ENCODE measurements at regions not wholly inside any gene's neighbourhood (a gene's known extent, or its start where the extent isn't known, plus 50 kb on each side); places are given as distances from the start of the nearest gene placed in this dataset.

DNA sequence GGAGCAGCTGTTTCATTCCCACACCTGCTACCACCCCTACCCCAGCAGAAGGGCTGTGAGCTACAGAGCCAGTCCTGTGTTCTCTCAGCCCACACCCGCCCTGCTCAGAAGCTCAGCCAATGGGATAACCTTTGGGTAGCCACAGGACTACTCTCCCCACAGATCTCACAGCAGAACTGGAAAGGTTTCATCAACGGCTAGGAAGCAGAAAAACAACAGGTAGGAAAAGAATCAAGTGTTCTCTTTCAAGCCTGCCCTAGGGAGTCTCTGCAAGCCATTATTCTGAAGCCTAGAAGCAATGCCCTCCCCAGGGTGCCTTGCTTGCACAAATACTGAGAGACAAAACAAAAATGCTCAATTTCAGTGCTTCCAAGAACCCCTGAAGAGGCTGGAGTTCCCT, 77.2 kb downstream of the TMPRSS5 start:
- DNase-seq (ENCODE audit: low spot score), result no peak
- Histone ChIP-seq H3K9me2 (ENCODE audit: insufficient read depth, low read length) (no peaks in the 10 kb centered on the region), H3K4me2 (ENCODE audit: low read length) (no peak overlapping the region), H3K4me3 (ENCODE audit: low read depth, low read length, poor library complexity, severe bottlenecking) (no peak overlapping the region), H3K4me1 (ENCODE audit: insufficient read depth, low read length, poor library complexity, severe bottlenecking) (no peaks in the 10 kb centered on the region), H4K20me1 (ENCODE audit: insufficient read depth, low read length) (no peaks in the 10 kb centered on the region), H3K79me2 (ENCODE audit: insufficient read depth, low read depth, low read length) (no peaks in the 10 kb centered on the region), H2AFZ (ENCODE audit: low read length) (no peak overlapping the region), H3K9me3 (ENCODE audit: low read length) (no peaks in the 10 kb centered on the region), H3K36me3 (ENCODE audit: insufficient read depth, low read length) (no peaks in the 10 kb centered on the region), H3K27ac (ENCODE audit: low read depth, low read length, poor library complexity, severe bottlenecking) (no peak overlapping the region)
- intact Hi-C loops (cut with micrococcal nuclease; ENCODE audit: unreplicated experiment), result no loop called here
- ChIA-PET CTCF (ENCODE audit: unreplicated experiment) (no interaction called here), POLR2A (interaction anchor here (0.6 to 1.0 kb wide), 2 partner anchors 35 to 628 kb away, joined by 3 to 4 read pairs; no protein-coding TSS in a partner anchor)
- no TSS peak for BruUV-seq (replicated peaks)
- TF ChIP-seq, protein P1, sequence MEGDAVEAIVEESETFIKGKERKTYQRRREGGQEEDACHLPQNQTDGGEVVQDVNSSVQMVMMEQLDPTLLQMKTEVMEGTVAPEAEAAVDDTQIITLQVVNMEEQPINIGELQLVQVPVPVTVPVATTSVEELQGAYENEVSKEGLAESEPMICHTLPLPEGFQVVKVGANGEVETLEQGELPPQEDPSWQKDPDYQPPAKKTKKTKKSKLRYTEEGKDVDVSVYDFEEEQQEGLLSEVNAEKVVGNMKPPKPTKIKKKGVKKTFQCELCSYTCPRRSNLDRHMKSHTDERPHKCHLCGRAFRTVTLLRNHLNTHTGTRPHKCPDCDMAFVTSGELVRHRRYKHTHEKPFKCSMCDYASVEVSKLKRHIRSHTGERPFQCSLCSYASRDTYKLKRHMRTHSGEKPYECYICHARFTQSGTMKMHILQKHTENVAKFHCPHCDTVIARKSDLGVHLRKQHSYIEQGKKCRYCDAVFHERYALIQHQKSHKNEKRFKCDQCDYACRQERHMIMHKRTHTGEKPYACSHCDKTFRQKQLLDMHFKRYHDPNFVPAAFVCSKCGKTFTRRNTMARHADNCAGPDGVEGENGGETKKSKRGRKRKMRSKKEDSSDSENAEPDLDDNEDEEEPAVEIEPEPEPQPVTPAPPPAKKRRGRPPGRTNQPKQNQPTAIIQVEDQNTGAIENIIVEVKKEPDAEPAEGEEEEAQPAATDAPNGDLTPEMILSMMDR (conservative IDR thresholded peaks at IDR 0.05; ENCODE audit: low read length), result no peak
- TF ChIP-seq EZH2phosphoT487 (IDR thresholded peaks at IDR 0.05; ENCODE audit: borderline replicate concordance, low read depth, low read length), result no peak

DNA sequence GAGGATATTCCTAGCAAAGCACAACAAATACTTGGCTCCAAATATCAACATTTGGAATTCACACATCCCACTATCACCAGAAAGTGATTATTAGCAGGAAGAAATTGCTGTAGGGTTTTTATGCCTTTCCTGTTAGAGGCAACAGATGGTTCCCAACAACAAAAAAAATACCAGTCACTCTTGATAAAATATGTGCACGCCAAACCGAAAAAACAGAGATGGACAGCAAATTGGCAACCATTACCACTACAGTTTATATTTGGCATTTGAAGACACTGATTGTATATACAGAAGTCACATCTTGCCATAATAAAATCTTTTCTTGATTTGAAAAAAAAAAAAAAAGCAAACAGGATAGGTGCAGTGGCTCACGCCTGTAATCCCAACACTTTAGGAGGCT, 78.2 kb downstream of the TMPRSS5 start:
- no peaks in the 10 kb centered on the region for H3K9me2 ChIP-seq (ENCODE audit: insufficient read depth, low read length)
- intact Hi-C loops (cut with micrococcal nuclease; ENCODE audit: unreplicated experiment), result no loop called here
- no peaks in the 10 kb centered on the region for H3K79me2 ChIP-seq (ENCODE audit: insufficient read depth, low read depth, low read length)
- no TSS peak for BruUV-seq (replicated peaks)
- ChIA-PET CTCF (ENCODE audit: unreplicated experiment) (no interaction called here), POLR2A (interaction anchor here (1.0 kb wide), 1 partner anchor 34 kb away, joined by 3 read pairs; no protein-coding TSS in a partner anchor)
- H3K4me3 ChIP-seq (ENCODE audit: low read depth, low read length, poor library complexity, severe bottlenecking), result no peak overlapping the region
- no peak overlapping the region for H3K4me2 ChIP-seq (ENCODE audit: low read length)
- H4K20me1 ChIP-seq (ENCODE audit: insufficient read depth, low read length), result no peaks in the 10 kb centered on the region
- no peaks in the 10 kb centered on the region for H3K9me3 ChIP-seq (ENCODE audit: low read length)
- H3K27ac ChIP-seq (ENCODE audit: low read depth, low read length, poor library complexity, severe bottlenecking), result no peak overlapping the region
- no peak overlapping the region for H2AFZ ChIP-seq (ENCODE audit: low read length)
- no peak for TF ChIP-seq EZH2phosphoT487 (IDR thresholded peaks at IDR 0.05; ENCODE audit: borderline replicate concordance, low read depth, low read length)
- TF ChIP-seq, protein P1 (conservative IDR thresholded peaks at IDR 0.05; ENCODE audit: low read length), result no peak
- H3K36me3 ChIP-seq (ENCODE audit: insufficient read depth, low read length), result no peaks in the 10 kb centered on the region
- no peaks in the 10 kb centered on the region for H3K4me1 ChIP-seq (ENCODE audit: insufficient read depth, low read length, poor library complexity, severe bottlenecking)
- no peak for DNase-seq (ENCODE audit: low spot score)

DNA sequence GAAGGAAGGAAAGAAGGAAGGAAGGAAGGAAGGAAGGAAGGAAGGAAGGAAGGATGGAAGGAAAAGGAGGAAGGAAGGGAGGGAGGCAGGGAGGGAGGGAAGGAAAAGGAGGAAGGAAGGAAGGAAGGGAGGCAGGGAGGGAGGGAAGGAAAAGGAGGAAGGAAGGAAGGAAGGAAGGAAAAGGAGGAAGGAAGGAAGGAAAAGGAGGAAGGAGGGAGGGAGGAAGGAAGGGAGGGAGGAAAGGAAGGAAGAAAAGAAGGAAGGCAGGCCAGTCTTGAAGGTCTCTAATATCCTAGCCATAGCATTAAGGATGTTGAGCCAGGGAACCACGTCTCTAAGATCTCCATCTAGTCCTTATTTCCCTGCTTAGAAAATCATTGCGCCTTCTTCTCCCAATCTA, 78.8 kb downstream of the TMPRSS5 start:
- Histone ChIP-seq H3K4me1 (ENCODE audit: insufficient read depth, low read length, poor library complexity, severe bottlenecking) (no peaks in the 10 kb centered on the region), H2AFZ (ENCODE audit: low read length) (no peak overlapping the region), H3K4me2 (ENCODE audit: low read length) (no peak overlapping the region), H3K4me3 (ENCODE audit: low read depth, low read length, poor library complexity, severe bottlenecking) (no peak overlapping the region), H3K27ac (ENCODE audit: low read depth, low read length, poor library complexity, severe bottlenecking) (no peak overlapping the region), H3K9me3 (ENCODE audit: low read length) (no peaks in the 10 kb centered on the region), H3K36me3 (ENCODE audit: insufficient read depth, low read length) (no peaks in the 10 kb centered on the region), H4K20me1 (ENCODE audit: insufficient read depth, low read length) (no peaks in the 10 kb centered on the region), H3K79me2 (ENCODE audit: insufficient read depth, low read depth, low read length) (no peaks in the 10 kb centered on the region), H3K9me2 (ENCODE audit: insufficient read depth, low read length) (no peaks in the 10 kb centered on the region)
- CTCF ChIA-PET (ENCODE audit: unreplicated experiment), result no interaction called here
- POLR2A ChIA-PET, result no interaction called here
- DNase-seq (ENCODE audit: low spot score), result no peak
- BruUV-seq (replicated peaks), result no TSS peak
- TF ChIP-seq, protein P1 (conservative IDR thresholded peaks at IDR 0.05; ENCODE audit: low read length), result no peak
- no peak for TF ChIP-seq EZH2phosphoT487 (IDR thresholded peaks at IDR 0.05; ENCODE audit: borderline replicate concordance, low read depth, low read length)
- intact Hi-C loops (cut with micrococcal nuclease; ENCODE audit: unreplicated experiment), result no loop called here

Data from OCI-LY7 (cell line).